VCaP (cell line): ENCODE measurements at regions not wholly inside any gene's neighbourhood (a gene's known extent, or its start where the extent isn't known, plus 50 kb on each side); places are given as distances from the start of the nearest gene placed in this dataset.

Experiments used
- H3K27ac ChIP-seq: fragments of 450-650 bp; 2 replicates; pipeline ENCODE4 v1.5.1; 2017
- CTCF ChIP-seq: fragments of 450-650 bp; conservative IDR thresholded peaks from 2 replicates; pipeline ENCODE4 v1.5.1; 2017; ENCODE audit warnings: mild to moderate bottlenecking, moderate library complexity

GRCh38 chr3:148023994-148024393 lies 614.8 kb downstream of the ZIC1 start:
- H3K27ac ChIP-seq = no peak overlapping the region
- no peak for TF ChIP-seq CTCF

- TF ChIP-seq CTCF = no peak
- no peak overlapping the region for H3K27ac ChIP-seq
These were observed 616.9 kb downstream of the ZIC1 start for GRCh38 chr3:148026009-148026588.

- H3K27ac ChIP-seq = no peak overlapping the region
- no peak for TF ChIP-seq CTCF
These were observed 621.8 kb downstream of the ZIC1 start for GRCh38 chr3:148030975-148031374.

GRCh38 chr3:148034353-148034752 lies 625.2 kb downstream of the ZIC1 start:
- TF ChIP-seq CTCF = no peak

GRCh38 chr3:148036331-148036876 lies 627.2 kb downstream of the ZIC1 start:
- no peak overlapping the region for H3K27ac ChIP-seq
- no peak for TF ChIP-seq CTCF

More at GRCh38 chr3:148034353-148034752, 625.2 kb downstream of the ZIC1 start:
- H3K27ac ChIP-seq = no peak overlapping the region

GRCh38 chr3:148042663-148043445 lies 633.7 kb downstream of the ZIC1 start:
- H3K27ac ChIP-seq = no peak overlapping the region
- no peak for TF ChIP-seq CTCF

- no peak overlapping the region for H3K27ac ChIP-seq
- TF ChIP-seq CTCF = no peak
These were observed 635.0 kb downstream of the ZIC1 start for GRCh38 chr3:148044151-148044550.
